ENCODE measurements at regions not wholly inside any gene's neighbourhood (a gene's known extent, or its start where the extent isn't known, plus 50 kb on each side); places are given as distances from the start of the nearest gene placed in this dataset.
"Not testable (repeated sequence)": the region's sequence is repeated elsewhere in the genome, so short reads cannot be mapped to it uniquely, and the experiment has no call there.

DNA sequence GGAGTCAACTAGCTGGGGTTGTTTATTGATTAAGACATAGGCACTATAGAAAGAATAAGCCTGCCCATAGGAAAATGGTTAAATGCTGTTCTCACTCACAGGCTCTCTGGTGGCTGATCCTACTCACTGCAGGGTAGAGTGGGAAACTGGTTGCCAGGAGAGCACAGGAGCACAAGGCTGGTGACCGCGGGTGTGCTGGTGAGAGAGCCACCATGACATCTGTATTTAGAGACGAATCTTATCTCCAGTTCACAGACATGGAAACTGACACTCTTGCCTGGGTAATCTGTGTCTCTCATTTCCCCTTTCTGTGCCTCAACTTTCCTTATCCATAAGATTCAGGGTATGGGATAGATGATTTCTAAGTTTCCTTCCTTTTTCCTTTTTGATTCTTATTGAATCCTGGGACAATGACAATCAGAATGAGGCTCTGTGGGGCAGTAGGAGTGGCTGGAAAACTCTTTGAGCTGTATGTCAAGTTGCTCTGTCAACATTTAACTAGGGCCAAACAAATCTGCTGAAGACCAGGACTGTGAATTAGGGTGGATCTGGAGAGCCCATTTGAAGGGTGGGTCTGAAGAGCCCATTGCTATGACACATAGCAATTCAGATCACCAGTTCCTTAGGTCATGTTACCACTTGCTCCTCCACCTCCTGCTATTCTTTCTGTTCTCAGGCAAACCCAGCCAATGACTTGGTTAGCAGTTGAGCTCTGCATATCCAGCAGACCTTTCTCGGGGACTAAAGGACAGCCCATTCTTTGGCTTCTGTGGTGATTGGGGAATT lies 286.1 kb upstream of the TBL1XR1 start:
- DNase-seq, result no peak

- no peak for DNase-seq
These were observed 286.9 kb upstream of the TBL1XR1 start for GRCh38 chr3:177484206-177484605.

- no peak for DNase-seq
These were observed 287.6 kb upstream of the TBL1XR1 start for GRCh38 chr3:177484926-177485325.

DNA sequence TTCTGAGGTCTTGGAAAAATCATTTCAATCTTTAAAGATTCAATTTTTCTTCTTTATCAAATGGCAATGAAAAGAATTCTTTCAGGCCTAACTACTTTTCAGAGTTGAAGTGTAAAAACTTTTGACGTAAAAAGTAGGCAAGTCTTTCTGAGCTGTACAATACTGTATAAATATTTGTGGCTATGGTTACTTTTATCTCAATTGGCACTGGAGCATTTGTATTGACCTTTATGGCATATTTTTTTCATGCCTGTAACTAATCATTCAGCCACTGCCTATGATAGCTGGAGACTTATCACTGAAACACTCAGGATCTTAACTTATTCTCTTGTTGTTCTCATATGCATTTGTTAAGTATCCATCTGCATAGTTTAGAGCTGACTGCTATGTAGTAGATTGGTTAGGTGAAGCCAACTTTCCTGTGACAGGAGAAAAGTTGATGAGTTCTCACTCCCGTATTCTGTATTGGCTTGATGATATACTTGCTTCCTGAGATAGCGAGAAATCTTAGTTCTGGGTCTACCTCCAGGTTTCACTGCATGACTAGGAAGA lies 290.4 kb upstream of the TBL1XR1 start:
- no peak for DNase-seq

DNA sequence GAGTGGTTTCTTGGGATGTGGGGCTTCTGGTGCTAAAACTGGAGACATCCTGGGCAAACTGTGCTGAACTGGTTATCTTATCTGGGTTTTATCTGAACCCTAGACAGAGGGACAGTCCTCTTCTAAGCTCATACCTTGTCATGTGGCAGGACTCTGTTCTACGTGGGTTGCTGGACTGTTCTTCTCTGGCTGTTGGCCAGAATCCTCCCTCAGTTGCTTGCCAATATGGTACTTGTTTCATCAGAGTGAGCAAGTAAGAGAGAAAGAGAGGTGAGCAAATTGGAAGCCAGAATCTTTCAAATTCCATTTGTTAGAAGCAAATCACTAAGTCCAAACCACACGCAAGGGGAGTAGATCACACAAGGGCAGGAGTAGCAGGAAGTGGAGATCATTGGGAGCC lies 291.5 kb upstream of the TBL1XR1 start:
- no peak for DNase-seq

- no peak for DNase-seq
These were observed 293.3 kb upstream of the TBL1XR1 start for GRCh38 chr3:177490626-177491025.

GRCh38 chr3:177491296-177492032 lies 294.2 kb upstream of the TBL1XR1 start:
- no peak for DNase-seq

- DNase-seq, result no peak
These were observed 295.8 kb upstream of the TBL1XR1 start for GRCh38 chr3:177493091-177493490.

- DNase-seq, result no peak
These were observed 296.9 kb upstream of the TBL1XR1 start for GRCh38 chr3:177494216-177494615.

DNA sequence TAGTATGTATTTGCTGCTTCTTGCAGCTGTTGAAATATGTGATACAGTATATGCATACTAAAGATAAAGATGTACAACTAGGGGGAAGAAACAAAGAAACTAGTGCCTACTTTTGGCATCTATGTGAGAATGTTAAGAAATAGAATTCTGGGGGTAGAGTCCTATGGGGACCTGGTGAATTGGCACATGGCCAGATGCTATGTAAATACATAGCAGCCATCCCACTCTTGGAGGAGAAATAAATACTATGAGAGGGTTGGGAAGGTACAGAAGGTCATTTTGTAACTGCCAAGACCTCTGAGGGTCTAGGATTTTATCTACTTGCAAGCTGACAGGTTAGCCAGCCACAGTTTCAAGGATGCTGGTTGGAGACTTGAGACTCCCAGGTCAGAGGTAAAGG lies 298.3 kb upstream of the TBL1XR1 start:
- DNase-seq, result no peak

GRCh38 chr3:177498037-177498857 lies 301.0 kb upstream of the TBL1XR1 start:
- DNase-seq, result no peak

DNA sequence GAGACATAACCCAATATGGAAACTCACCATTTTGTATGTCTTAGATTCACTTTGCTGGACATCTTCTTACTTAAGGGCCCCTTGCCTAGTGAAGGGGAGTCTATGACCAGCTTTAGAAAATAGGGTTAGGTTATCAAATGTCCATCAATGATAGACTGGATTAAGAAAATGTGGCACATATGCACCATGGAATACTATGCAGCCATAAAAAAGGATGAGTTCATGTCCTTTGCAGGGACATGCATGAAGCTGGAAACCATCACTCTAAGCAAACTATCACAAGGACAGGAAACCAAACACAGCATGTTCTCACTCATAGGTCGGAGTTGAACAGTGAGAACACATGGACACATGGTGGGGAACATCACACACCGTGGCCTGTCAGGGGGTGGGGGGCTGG lies 301.8 kb upstream of the TBL1XR1 start:
- not testable (repeated sequence) for DNase-seq

GRCh38 chr3:177499779-177500423 lies 302.6 kb upstream of the TBL1XR1 start:
- no peak for DNase-seq

DNA sequence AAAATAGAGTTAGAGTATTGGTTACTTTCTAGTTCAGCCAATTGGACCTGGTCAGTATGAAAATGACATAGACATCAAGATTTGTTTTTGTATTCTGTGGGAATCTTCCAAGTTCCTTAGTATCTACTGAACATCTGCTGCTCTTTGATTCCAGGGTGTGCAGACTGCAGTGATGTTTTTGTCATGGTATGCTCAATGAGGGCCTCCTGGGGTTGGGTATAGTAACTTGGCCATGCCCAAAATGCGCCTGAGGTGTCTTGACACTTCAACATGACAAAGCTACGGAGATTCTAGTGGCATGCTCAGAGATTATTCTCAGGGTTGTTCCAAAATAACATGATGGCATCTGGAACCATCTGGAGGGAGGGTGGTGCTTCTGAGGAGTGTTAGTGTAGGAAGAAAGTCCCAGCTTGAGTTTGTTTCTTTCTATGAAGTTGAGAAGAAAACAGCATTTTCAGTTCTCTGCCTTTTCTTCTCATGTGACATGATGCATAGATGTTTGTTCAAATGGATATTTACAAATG lies 313.5 kb upstream of the TBL1XR1 start:
- DNase-seq, result no peak

GRCh38 chr3:177512945-177513814 lies 315.9 kb upstream of the TBL1XR1 start:
- DNase-seq, result no peak

DNA sequence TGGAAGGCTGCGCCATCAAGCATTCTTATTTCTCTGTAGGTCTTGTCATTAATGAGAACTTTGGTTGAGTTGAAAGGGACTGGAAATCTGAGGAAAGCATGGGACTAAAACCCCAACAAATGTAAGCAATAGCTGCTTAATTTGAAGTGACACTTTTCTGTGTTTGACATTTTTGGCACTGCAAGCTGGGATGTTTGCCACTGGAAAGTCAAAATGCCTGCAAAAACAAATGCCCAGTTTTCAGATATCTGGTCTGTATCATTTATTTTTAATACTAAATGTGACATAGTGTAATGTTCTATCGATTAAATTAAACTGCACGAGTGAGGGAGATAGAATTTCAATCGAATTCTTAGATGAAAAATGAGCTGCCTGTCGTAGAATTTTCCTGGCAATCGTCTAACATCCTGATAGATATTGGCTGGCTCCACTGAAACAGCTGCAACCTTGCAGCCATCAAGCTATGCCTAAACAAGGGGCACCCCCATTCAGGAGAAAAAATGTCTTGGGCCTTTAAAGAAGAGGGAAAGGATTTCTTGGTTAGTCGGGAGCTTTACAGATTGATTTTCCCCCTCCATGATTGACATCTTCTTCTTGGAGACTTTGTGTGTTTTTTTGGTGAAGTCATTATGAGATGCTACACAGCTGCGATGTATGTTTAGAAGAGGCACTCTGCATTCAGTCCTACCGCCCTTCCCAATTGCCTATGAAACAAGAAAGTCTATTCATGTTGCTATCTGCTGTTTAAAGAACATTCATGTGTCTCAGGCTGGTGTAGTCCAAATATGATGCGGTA lies 316.7 kb upstream of the TBL1XR1 start:
- DNase-seq, result no peak

DNA sequence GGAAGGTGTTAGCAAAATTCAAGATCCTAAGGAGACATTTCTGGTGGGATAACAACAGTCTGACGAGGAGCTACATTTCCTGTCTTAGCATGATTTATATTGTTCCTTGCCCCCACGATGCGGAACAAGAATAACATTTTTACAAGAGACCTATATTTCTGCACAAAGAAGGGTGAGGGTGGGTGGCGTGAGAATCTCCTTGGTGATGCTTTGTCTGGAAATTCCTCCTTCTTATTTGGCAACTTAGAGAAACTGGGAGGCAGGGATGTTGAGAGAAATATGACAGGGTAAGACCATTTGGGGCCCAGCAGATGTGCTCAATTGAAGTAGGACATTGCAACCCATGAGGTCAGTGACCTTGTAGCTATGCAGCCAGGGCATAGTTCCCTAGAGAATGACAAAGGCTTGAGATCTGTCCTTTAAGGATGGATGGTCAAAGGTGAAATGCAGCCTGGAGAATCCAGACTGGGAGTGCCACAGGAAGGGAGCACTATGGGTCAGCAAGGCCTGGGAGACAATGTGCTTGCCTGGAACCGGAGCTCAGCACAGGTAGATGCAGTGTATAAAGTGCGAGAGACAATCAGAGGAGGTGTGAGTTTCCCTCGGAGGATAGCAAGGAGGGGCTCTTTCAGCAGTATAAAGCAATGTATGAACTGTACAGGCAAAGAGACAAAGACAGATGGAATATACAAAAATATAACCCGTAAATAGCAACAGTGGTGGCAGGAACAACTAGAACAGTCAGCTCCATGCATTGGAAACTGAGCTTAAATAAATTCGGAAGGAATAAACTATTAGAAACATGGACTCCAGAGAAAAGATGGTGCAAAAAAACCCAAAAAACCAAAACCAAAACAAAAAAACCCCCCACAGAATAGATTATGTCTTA lies 317.6 kb upstream of the TBL1XR1 start:
- DNase-seq, result no peak

GRCh38 chr3:177515786-177516157 lies 318.5 kb upstream of the TBL1XR1 start:
- DNase-seq, result no peak

All from activated CD4-positive, CD25-positive, alpha-beta regulatory T cell (primary cell).